ENCODE measurements at regions not wholly inside any gene's neighbourhood (a gene's known extent, or its start where the extent isn't known, plus 50 kb on each side); places are given as distances from the start of the nearest gene placed in this dataset.

DNA sequence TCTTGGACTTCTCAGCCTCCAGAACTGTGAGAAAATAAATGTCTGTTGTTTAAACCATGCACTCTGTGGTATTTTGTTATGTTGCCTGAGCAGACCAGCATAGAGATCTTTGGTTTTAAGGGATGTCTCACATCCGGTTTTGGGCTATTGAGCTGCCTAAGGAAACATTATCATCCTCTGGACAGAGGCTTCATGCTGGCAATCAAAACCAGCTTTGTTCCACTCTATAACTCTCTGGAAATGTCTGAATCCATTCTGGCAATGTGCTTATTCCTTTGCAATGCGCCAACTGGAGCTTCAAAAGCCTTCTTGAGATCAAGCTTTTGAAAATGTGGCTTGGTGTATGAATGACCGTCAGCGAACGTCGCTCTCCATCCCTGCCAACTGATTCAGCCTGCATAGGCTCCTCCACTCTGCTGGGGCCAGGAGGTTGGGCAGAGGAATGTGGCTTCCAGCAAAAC lies 183.6 kb upstream of the MGAT5 start:
- no peak overlapping the region for H3K4me3 Mint-ChIP-seq
- Histone ChIP-seq H3K36me3 (ENCODE audit: control insufficient read depth in 2 of 2, extremely low read depth in 1 of 2, insufficient read depth in 1 of 2, low read length in 1 of 2) (no peaks in the 10 kb centered on the region), H3K4me3 (ENCODE audit: control insufficient read depth in 1 of 2, extremely low read depth in 1 of 2, low read length in 1 of 2) (no peak overlapping the region), H3K4me1 (ENCODE audit: control insufficient read depth in 1 of 2, extremely low read depth in 1 of 2, insufficient read depth in 2 of 2, low read length in 2 of 2) (no peaks in the 10 kb centered on the region), H3K9me3 (no peaks in the 10 kb centered on the region), H3K27ac (ENCODE audit: low read length) (no peak overlapping the region), H3K27me3 (replicated peaks in 1 of 2; ENCODE audit: control insufficient read depth in 2 of 2, extremely low read depth in 1 of 2, insufficient read depth in 2 of 2, low read length in 1 of 2) (peaks cover 0 to 2% of the 10 kb centered on the region in 2 experiments)
- H3K4me1 Mint-ChIP-seq = no peaks in the 10 kb centered on the region
- ChIA-PET CTCF (no interaction called here), POLR2A (no interaction called here)
- no peaks in the 10 kb centered on the region for H3K36me3 Mint-ChIP-seq
- peaks cover 5 to 6% (median 5%) of the 10 kb centered on the region in 3 donors for H3K9me3 Mint-ChIP-seq
- no peak overlapping the region for H3K27ac Mint-ChIP-seq
- no peak for ATAC-seq (replicated peaks in 1 of 4)
- 100% methylated on average over 1 of the region's 6 CpGs for WGBS (ENCODE audit: insufficient coverage)
- peaks cover 0 to 5% of the 10 kb centered on the region in 2 donors for H3K27me3 Mint-ChIP-seq
- DNase-seq = no peak

DNA sequence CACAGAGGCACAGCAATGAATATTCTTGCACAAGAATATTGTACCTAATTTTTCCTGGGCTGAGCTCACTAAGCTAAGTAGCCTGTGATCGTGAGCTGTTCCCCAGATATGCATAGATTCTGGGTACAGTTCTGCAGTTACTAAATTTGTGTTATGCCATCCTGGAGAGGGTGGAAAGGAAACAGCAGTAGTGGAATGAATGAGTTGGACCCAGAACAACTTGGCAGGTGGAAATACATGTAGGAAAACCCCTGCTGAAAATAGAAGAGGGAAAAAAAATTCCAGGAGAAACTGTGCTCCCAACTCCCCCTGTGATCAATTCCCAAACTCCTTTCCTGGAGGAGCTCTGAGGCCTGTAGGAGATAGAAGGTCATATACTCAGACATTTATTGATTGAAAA lies 181.5 kb upstream of the MGAT5 start:
- H3K4me3 Mint-ChIP-seq = no peak overlapping the region
- no peaks in the 10 kb centered on the region for H3K4me1 ChIP-seq (ENCODE audit: control insufficient read depth in 1 of 2, extremely low read depth in 1 of 2, insufficient read depth in 2 of 2, low read length in 2 of 2)
- peaks cover 0 to 8% of the 10 kb centered on the region in 2 experiments for H3K27me3 ChIP-seq (replicated peaks in 1 of 2; ENCODE audit: control insufficient read depth in 2 of 2, extremely low read depth in 1 of 2, insufficient read depth in 2 of 2, low read length in 1 of 2)
- no peak overlapping the region for H3K4me3 ChIP-seq (ENCODE audit: control insufficient read depth in 1 of 2, extremely low read depth in 1 of 2, low read length in 1 of 2)
- no peaks in the 10 kb centered on the region for H3K36me3 Mint-ChIP-seq
- no peaks in the 10 kb centered on the region for H3K4me1 Mint-ChIP-seq
- ATAC-seq (replicated peaks in 1 of 4) (no peak), DNase-seq (no peak)
- POLR2A ChIA-PET = no interaction called here
- WGBS (ENCODE audit: insufficient coverage) = 100% methylated on average over 1 of the region's 1 CpG
- H3K27ac ChIP-seq (ENCODE audit: low read length) = no peak overlapping the region
- H3K36me3 ChIP-seq (ENCODE audit: control insufficient read depth in 2 of 2, extremely low read depth in 1 of 2, insufficient read depth in 1 of 2, low read length in 1 of 2) = no peaks in the 10 kb centered on the region
- no peaks in the 10 kb centered on the region for H3K9me3 ChIP-seq
- CTCF ChIA-PET = interaction anchor here in 1 of 2 donors (0.7 kb wide), 1 partner anchor 95 kb away, joined by 4 read pairs; no protein-coding TSS in a partner anchor
- H3K27ac Mint-ChIP-seq = no peak overlapping the region
- peaks cover 5 to 6% (median 5%) of the 10 kb centered on the region in 3 donors for H3K9me3 Mint-ChIP-seq
- H3K27me3 Mint-ChIP-seq = peaks cover 3 to 9% of the 10 kb centered on the region in 2 donors

DNA sequence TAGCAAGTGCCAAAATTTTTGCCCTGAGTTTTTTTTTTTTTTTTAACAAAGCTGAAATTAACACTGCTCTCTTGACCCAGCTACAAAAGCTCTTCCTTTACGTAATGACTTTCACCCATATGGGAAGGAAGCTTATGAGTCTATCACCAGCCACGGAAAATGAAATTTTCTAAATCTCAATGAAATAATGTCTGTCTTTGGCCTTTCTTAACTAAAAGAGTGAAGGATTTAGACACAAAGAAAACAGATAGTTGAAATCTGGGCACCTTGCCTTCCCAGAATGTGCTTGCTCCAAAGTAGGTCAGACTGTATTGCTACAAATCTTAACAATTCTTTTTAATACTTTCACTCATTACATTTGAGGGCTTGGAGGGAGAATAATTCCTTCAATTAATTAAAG lies 180.8 kb upstream of the MGAT5 start:
- Histone ChIP-seq H3K27me3 (replicated peaks in 1 of 2; ENCODE audit: control insufficient read depth in 2 of 2, extremely low read depth in 1 of 2, insufficient read depth in 2 of 2, low read length in 1 of 2) (peaks cover 0 to 9% of the 10 kb centered on the region in 2 experiments), H3K27ac (ENCODE audit: low read length) (no peak overlapping the region), H3K4me1 (ENCODE audit: control insufficient read depth in 1 of 2, extremely low read depth in 1 of 2, insufficient read depth in 2 of 2, low read length in 2 of 2) (no peaks in the 10 kb centered on the region), H3K4me3 (ENCODE audit: control insufficient read depth in 1 of 2, extremely low read depth in 1 of 2, low read length in 1 of 2) (no peak overlapping the region), H3K36me3 (ENCODE audit: control insufficient read depth in 2 of 2, extremely low read depth in 1 of 2, insufficient read depth in 1 of 2, low read length in 1 of 2) (no peaks in the 10 kb centered on the region), H3K9me3 (no peaks in the 10 kb centered on the region)
- no peaks in the 10 kb centered on the region for H3K4me1 Mint-ChIP-seq
- H3K9me3 Mint-ChIP-seq = peaks cover 5 to 6% (median 5%) of the 10 kb centered on the region in 3 donors
- DNase-seq (no peak), ATAC-seq (replicated peaks in 1 of 4) (no peak)
- no CpG with 5 or more reads among the region's 2 CpGs for WGBS (ENCODE audit: insufficient coverage)
- no peak overlapping the region for H3K4me3 Mint-ChIP-seq
- CTCF ChIA-PET = interaction anchor here (0.6 to 0.7 kb wide), 3 partner anchors 94 to 358 kb away, joined by 3 to 4 read pairs (median 4); no protein-coding TSS in a partner anchor
- H3K27ac Mint-ChIP-seq = no peak overlapping the region
- POLR2A ChIA-PET = interaction anchor here in 1 of 2 donors (0.6 kb wide), 1 partner anchor 267 kb away, joined by 6 read pairs; no protein-coding TSS in a partner anchor
- no peaks in the 10 kb centered on the region for H3K36me3 Mint-ChIP-seq
- H3K27me3 Mint-ChIP-seq = peaks cover 3 to 13% of the 10 kb centered on the region in 2 donors

DNA sequence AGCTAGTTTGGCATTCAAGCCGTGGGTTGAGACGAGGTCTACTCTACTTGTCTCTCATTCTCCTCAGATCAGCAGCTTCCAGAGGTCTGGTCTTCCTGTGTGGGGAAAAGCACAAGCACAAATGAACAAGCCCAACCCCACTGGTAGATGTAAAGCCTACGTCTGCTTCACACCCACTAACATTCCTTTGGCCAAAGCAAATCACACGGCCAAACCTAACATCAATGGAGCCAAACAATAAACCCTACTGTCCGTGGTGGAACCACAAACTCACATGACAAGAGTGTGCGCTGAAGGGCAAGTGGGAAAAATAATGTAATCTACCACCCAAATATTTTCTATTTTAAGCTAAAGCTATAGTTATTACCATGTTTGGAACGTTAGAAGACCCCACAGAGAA lies 179.3 kb upstream of the MGAT5 start:
- Histone ChIP-seq H3K9me3 (no peaks in the 10 kb centered on the region), H3K27ac (ENCODE audit: low read length) (no peak overlapping the region), H3K4me3 (ENCODE audit: control insufficient read depth in 1 of 2, extremely low read depth in 1 of 2, low read length in 1 of 2) (no peak overlapping the region), H3K36me3 (ENCODE audit: control insufficient read depth in 2 of 2, extremely low read depth in 1 of 2, insufficient read depth in 1 of 2, low read length in 1 of 2) (no peaks in the 10 kb centered on the region), H3K27me3 (replicated peaks in 1 of 2; ENCODE audit: control insufficient read depth in 2 of 2, extremely low read depth in 1 of 2, insufficient read depth in 2 of 2, low read length in 1 of 2) (peaks cover 0 to 11% of the 10 kb centered on the region in 2 experiments), H3K4me1 (ENCODE audit: control insufficient read depth in 1 of 2, extremely low read depth in 1 of 2, insufficient read depth in 2 of 2, low read length in 2 of 2) (no peaks in the 10 kb centered on the region)
- H3K9me3 Mint-ChIP-seq = peaks cover 4% of the 10 kb centered on the region in 3 donors
- H3K4me3 Mint-ChIP-seq = no peak overlapping the region
- no peaks in the 10 kb centered on the region for H3K4me1 Mint-ChIP-seq
- H3K27me3 Mint-ChIP-seq = peaks cover 3 to 13% of the 10 kb centered on the region in 2 donors
- CTCF ChIA-PET = interaction anchor here in 1 of 2 donors (0.6 kb wide), 1 partner anchor 85 kb away, joined by 4 read pairs; no protein-coding TSS in a partner anchor
- H3K36me3 Mint-ChIP-seq = no peaks in the 10 kb centered on the region
- H3K27ac Mint-ChIP-seq = no peak overlapping the region
- POLR2A ChIA-PET = no interaction called here
- ATAC-seq (replicated peaks in 1 of 4) (no peak), DNase-seq (no peak)
- WGBS (ENCODE audit: insufficient coverage) = 83% methylated on average over 2 of the region's 7 CpGs

DNA sequence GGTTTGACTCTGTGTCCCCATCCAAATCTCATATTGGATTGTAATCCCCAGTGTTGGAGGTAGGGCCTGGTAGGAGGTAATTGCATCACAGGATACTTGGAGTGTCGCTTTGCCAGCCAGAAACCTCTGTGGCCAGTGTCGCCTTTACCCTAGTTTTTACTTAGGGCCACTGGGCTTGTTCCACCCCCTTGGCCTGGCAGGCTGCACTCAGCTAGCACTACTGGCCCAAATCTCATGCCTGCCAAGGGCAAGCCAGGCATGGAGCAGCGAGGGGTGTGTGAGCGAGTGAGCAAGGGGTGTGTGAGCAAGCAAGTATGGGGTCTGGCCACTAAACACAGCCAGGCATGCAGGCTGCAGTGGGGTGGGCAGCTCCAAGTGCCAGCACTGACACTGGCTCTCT lies 178.7 kb upstream of the MGAT5 start:
- 84% methylated on average over 4 of the region's 4 CpGs for WGBS (ENCODE audit: insufficient coverage)
- H3K27ac Mint-ChIP-seq = no peak overlapping the region
- Histone ChIP-seq H3K36me3 (ENCODE audit: control insufficient read depth in 2 of 2, extremely low read depth in 1 of 2, insufficient read depth in 1 of 2, low read length in 1 of 2) (no peaks in the 10 kb centered on the region), H3K4me3 (ENCODE audit: control insufficient read depth in 1 of 2, extremely low read depth in 1 of 2, low read length in 1 of 2) (no peak overlapping the region), H3K27ac (ENCODE audit: low read length) (no peak overlapping the region), H3K27me3 (replicated peaks in 1 of 2; ENCODE audit: control insufficient read depth in 2 of 2, extremely low read depth in 1 of 2, insufficient read depth in 2 of 2, low read length in 1 of 2) (peaks cover 0 to 11% of the 10 kb centered on the region in 2 experiments), H3K9me3 (no peaks in the 10 kb centered on the region), H3K4me1 (ENCODE audit: control insufficient read depth in 1 of 2, extremely low read depth in 1 of 2, insufficient read depth in 2 of 2, low read length in 2 of 2) (no peaks in the 10 kb centered on the region)
- no peaks in the 10 kb centered on the region for H3K4me1 Mint-ChIP-seq
- ChIA-PET POLR2A (no interaction called here), CTCF (no interaction called here)
- H3K36me3 Mint-ChIP-seq = no peaks in the 10 kb centered on the region
- H3K4me3 Mint-ChIP-seq = no peak overlapping the region
- ATAC-seq (replicated peaks in 1 of 4) (no peak), DNase-seq (no peak)
- no peaks in the 10 kb centered on the region for H3K9me3 Mint-ChIP-seq
- H3K27me3 Mint-ChIP-seq = peaks cover 7 to 16% of the 10 kb centered on the region in 2 donors

DNA sequence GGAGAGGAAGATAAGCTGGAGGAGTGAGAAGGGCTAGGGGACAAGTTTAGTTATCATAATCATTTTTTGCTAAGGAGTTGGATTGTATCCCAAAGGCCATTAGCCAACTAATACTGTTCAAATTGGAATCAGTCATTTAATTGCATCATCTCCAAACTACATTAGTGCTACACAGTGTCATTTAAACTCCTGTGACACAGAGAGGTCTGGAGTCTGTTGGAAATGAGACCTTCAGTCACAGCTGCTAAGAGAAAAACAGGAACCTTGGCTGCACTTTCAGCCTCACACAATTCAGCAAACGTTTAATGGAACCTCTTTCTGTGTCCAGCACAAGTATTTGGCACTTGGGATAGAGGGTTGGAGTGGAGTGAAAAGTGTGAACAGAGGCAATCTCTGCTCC lies 175.5 kb upstream of the MGAT5 start:
- no peak overlapping the region for H3K4me3 Mint-ChIP-seq
- no peaks in the 10 kb centered on the region for H3K9me3 Mint-ChIP-seq
- H3K4me1 ChIP-seq (ENCODE audit: control insufficient read depth in 1 of 2, extremely low read depth in 1 of 2, insufficient read depth in 2 of 2, low read length in 2 of 2) = no peaks in the 10 kb centered on the region
- no CpG with 5 or more reads among the region's 1 CpG for WGBS (ENCODE audit: insufficient coverage)
- no peak overlapping the region for H3K27ac Mint-ChIP-seq
- no peak overlapping the region for H3K4me3 ChIP-seq (ENCODE audit: control insufficient read depth in 1 of 2, extremely low read depth in 1 of 2, low read length in 1 of 2)
- H3K27me3 Mint-ChIP-seq = peaks cover 10 to 20% of the 10 kb centered on the region in 2 donors
- H3K27me3 ChIP-seq (replicated peaks in 1 of 2; ENCODE audit: control insufficient read depth in 2 of 2, extremely low read depth in 1 of 2, insufficient read depth in 2 of 2, low read length in 1 of 2) = peaks cover 0 to 13% of the 10 kb centered on the region in 2 experiments
- DNase-seq (no peak), ATAC-seq (replicated peaks in 1 of 4) (no peak)
- H3K9me3 ChIP-seq = no peaks in the 10 kb centered on the region
- ChIA-PET POLR2A (no interaction called here), CTCF (no interaction called here)
- H3K36me3 Mint-ChIP-seq = no peaks in the 10 kb centered on the region
- H3K36me3 ChIP-seq (ENCODE audit: control insufficient read depth in 2 of 2, extremely low read depth in 1 of 2, insufficient read depth in 1 of 2, low read length in 1 of 2) = no peaks in the 10 kb centered on the region
- no peaks in the 10 kb centered on the region for H3K4me1 Mint-ChIP-seq
- H3K27ac ChIP-seq (ENCODE audit: low read length) = no peak overlapping the region

DNA sequence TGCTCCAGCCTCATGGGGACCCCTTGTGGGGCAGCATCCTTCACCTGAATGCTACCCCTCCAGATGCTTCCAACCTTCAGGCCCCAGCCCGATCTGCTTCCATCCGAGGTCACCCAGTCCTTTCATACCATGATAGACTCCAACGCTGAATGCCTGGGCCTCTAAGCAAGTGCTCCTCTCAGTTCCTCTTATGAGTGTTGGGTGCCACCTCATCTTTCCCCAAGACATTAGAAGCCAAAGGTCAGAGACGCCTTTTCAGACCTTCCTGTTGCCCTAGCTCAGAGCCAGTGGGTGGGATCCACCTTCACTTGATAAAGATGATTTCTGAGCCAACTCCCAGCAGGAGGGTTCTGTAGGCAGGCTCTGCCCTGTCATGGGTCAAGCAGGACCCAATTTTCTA lies 174.5 kb upstream of the MGAT5 start:
- POLR2A ChIA-PET = interaction anchor here in 1 of 2 donors (0.6 kb wide), 1 partner anchor 73 kb away, joined by 3 read pairs; no protein-coding TSS in a partner anchor
- H3K4me3 Mint-ChIP-seq = no peak overlapping the region
- H3K36me3 Mint-ChIP-seq = no peaks in the 10 kb centered on the region
- no peaks in the 10 kb centered on the region for H3K4me1 Mint-ChIP-seq
- H3K27ac Mint-ChIP-seq = no peak overlapping the region
- Histone ChIP-seq H3K4me3 (ENCODE audit: control insufficient read depth in 1 of 2, extremely low read depth in 1 of 2, low read length in 1 of 2) (no peak overlapping the region), H3K4me1 (ENCODE audit: control insufficient read depth in 1 of 2, extremely low read depth in 1 of 2, insufficient read depth in 2 of 2, low read length in 2 of 2) (no peaks in the 10 kb centered on the region), H3K36me3 (ENCODE audit: control insufficient read depth in 2 of 2, extremely low read depth in 1 of 2, insufficient read depth in 1 of 2, low read length in 1 of 2) (no peaks in the 10 kb centered on the region), H3K9me3 (no peaks in the 10 kb centered on the region), H3K27me3 (replicated peaks in 1 of 2; ENCODE audit: control insufficient read depth in 2 of 2, extremely low read depth in 1 of 2, insufficient read depth in 2 of 2, low read length in 1 of 2) (peaks cover 0 to 14% of the 10 kb centered on the region in 2 experiments), H3K27ac (ENCODE audit: low read length) (no peak overlapping the region)
- CTCF ChIA-PET = no interaction called here
- WGBS (ENCODE audit: insufficient coverage) = 100% methylated on average over 3 of the region's 4 CpGs
- ATAC-seq (replicated peaks in 1 of 4) (no peak), DNase-seq (no peak)
- peaks cover 10 to 21% of the 10 kb centered on the region in 2 donors for H3K27me3 Mint-ChIP-seq
- H3K9me3 Mint-ChIP-seq = no peaks in the 10 kb centered on the region

Measured in T-cell (primary cell).